A549 (cell line): ENCODE measurements at regions not wholly inside any gene's neighbourhood (a gene's known extent, or its start where the extent isn't known, plus 50 kb on each side); places are given as distances from the start of the nearest gene placed in this dataset.
A peak's percentile ranks its signal among the peaks of the same experiment; 100 is the strongest.

Experiments used
- BHLHE40 ChIP-seq: IDR thresholded peaks from 2 replicates; pipeline ENCODE4 v1.6.1; 2012; ENCODE audit warnings: low read depth, low read length, inconsistent platforms
- CEBPB ChIP-seq, 2 experiments: fragments of >200 bp in 1 of 2; sonication (Bioruptor Twin) in 1 of 2; formaldehyde crosslinking in 1 of 2; IDR thresholded peaks; 2 replicates each; pipeline ENCODE4 v1.6.1; 2012 to 2016
- EHMT2 ChIP-seq: fragments of 200-600 bp; sonication (generic); IDR thresholded peaks from 2 replicates; pipeline ENCODE4 v1.6.1; 2016; ENCODE audit warnings: antibody characterized with exemption, low read depth, mild to moderate bottlenecking, moderate library complexity
- GATA3 ChIP-seq: IDR thresholded peaks from 2 replicates; pipeline ENCODE4 v1.6.1; 2012; ENCODE audit warnings: borderline replicate concordance
- HDAC2 ChIP-seq: fragments of 200-600 bp; sonication (generic); IDR thresholded peaks from 2 replicates; pipeline ENCODE4 v1.6.1; 2016
- MYC ChIP-seq: IDR thresholded peaks from 2 replicates; pipeline ENCODE4 v1.6.1; 2012; ENCODE audit warnings: mild to moderate bottlenecking, inconsistent platforms, low read length, improper control_type of control experiment, borderline replicate concordance
- POLR2A ChIP-seq: IDR thresholded peaks from 2 replicates; pipeline ENCODE4 v1.6.1; 2012; ENCODE audit warnings: mild to moderate bottlenecking, low read length
- POLR2AphosphoS2 ChIP-seq: conservative IDR thresholded peaks from 2 replicates; pipeline ENCODE4 v1.6.1; 2012; ENCODE audit warnings: low read length, improper control_type of control experiment, inconsistent platforms
- REST ChIP-seq: fragments of 200-600 bp; sonication (generic); IDR thresholded peaks from 2 replicates; pipeline ENCODE4 v1.6.1; 2016; ENCODE audit warnings: antibody characterized with exemption, mild to moderate bottlenecking, moderate library complexity
- RFX5 ChIP-seq: fragments of 450-650 bp; IDR thresholded peaks from 2 replicates; pipeline ENCODE4 v1.7.1; 2014; ENCODE audit warnings: antibody characterized with exemption, mild to moderate bottlenecking, moderate library complexity
- RNF2 ChIP-seq: fragments of 200-600 bp; sonication (generic); IDR thresholded peaks from 2 replicates; pipeline ENCODE4 v1.6.1; 2016; ENCODE audit warnings: low read depth, mild to moderate bottlenecking, antibody characterized with exemption, moderate library complexity, borderline replicate concordance
- SMC3 ChIP-seq: fragments of >200 bp; sonication (Bioruptor Twin); formaldehyde crosslinking; IDR thresholded peaks from 3 replicates; pipeline ENCODE4 v1.6.1; 2018; ENCODE audit warnings: inconsistent platforms
- ZFP36 ChIP-seq: fragments of 450-650 bp; IDR thresholded peaks from 2 replicates; pipeline ENCODE4 v1.6.1; 2014; ENCODE audit warnings: borderline replicate concordance; ENCODE audit not compliant: partially characterized antibody
- TF ChIP-seq, protein P1 (sequence below): fragments of >200 bp; sonication (Bioruptor Twin); formaldehyde crosslinking; IDR thresholded peaks from 3 replicates; pipeline ENCODE4 v1.5.1; 2016

DNA sequence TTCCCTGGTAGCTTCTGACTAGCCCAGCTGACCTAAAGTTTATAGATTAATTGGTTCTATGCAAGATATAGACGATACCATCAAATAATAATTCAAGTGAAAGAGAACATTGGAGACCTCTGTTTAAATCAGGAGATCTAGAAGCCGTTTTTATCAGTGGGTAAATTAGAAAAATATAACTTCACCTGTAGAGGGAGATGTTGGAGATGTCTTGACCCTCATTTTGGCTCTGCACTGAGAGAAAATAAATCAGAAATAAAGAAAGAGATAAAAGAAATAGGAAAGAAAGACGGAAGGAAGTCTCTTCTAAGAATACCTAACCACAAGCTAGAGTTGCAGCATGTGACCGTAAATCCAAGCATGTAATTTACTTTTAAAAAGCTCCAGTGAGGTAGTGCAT, 684.5 kb downstream of the C12orf50 start:
- TF ChIP-seq, protein P1, sequence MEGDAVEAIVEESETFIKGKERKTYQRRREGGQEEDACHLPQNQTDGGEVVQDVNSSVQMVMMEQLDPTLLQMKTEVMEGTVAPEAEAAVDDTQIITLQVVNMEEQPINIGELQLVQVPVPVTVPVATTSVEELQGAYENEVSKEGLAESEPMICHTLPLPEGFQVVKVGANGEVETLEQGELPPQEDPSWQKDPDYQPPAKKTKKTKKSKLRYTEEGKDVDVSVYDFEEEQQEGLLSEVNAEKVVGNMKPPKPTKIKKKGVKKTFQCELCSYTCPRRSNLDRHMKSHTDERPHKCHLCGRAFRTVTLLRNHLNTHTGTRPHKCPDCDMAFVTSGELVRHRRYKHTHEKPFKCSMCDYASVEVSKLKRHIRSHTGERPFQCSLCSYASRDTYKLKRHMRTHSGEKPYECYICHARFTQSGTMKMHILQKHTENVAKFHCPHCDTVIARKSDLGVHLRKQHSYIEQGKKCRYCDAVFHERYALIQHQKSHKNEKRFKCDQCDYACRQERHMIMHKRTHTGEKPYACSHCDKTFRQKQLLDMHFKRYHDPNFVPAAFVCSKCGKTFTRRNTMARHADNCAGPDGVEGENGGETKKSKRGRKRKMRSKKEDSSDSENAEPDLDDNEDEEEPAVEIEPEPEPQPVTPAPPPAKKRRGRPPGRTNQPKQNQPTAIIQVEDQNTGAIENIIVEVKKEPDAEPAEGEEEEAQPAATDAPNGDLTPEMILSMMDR = peak; percentile 30; the same call in 2 of the 3 replicates
- TF ChIP-seq EHMT2 (no peak), POLR2A (no peak), POLR2AphosphoS2 (no peak), REST (no peak), ZFP36 (no peak), BHLHE40 (no peak), RFX5 (no peak), SMC3 (0 out of 3 replicates have a peak, but pooled peaks have one; percentile 9), MYC (no peak), GATA3 (no peak), HDAC2 (no peak), CEBPB (IDR thresholded peaks at IDR 0.05) (no peak), RNF2 (no peak)
